ENCODE measurements at regions not wholly inside any gene's neighbourhood (a gene's known extent, or its start where the extent isn't known, plus 50 kb on each side); places are given as distances from the start of the nearest gene placed in this dataset.

- TF ChIP-seq, protein P1, sequence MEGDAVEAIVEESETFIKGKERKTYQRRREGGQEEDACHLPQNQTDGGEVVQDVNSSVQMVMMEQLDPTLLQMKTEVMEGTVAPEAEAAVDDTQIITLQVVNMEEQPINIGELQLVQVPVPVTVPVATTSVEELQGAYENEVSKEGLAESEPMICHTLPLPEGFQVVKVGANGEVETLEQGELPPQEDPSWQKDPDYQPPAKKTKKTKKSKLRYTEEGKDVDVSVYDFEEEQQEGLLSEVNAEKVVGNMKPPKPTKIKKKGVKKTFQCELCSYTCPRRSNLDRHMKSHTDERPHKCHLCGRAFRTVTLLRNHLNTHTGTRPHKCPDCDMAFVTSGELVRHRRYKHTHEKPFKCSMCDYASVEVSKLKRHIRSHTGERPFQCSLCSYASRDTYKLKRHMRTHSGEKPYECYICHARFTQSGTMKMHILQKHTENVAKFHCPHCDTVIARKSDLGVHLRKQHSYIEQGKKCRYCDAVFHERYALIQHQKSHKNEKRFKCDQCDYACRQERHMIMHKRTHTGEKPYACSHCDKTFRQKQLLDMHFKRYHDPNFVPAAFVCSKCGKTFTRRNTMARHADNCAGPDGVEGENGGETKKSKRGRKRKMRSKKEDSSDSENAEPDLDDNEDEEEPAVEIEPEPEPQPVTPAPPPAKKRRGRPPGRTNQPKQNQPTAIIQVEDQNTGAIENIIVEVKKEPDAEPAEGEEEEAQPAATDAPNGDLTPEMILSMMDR (conservative IDR thresholded peaks at IDR 0.05; ENCODE audit: low read depth, low read length) = no peak
- no peak for TF ChIP-seq EZH2phosphoT487 (IDR thresholded peaks at IDR 0.05; ENCODE audit: borderline replicate concordance, low read length)
Measured at GRCh38 chr13:55977436-55977835, 1163.3 kb upstream of the PRR20A start.

Data from PC-3 (cell line).